ENCODE measurements at regions not wholly inside any gene's neighbourhood (a gene's known extent, or its start where the extent isn't known, plus 50 kb on each side); places are given as distances from the start of the nearest gene placed in this dataset.
A peak's percentile ranks its signal among the peaks of the same experiment; 100 is the strongest.
"Not testable (repeated sequence)": the region's sequence is repeated elsewhere in the genome, so short reads cannot be mapped to it uniquely, and the experiment has no call there.

- H3K36me3 ChIP-seq (ENCODE audit: insufficient read depth, low read length); H3K9ac ChIP-seq (ENCODE audit: low read length); H3K4me1 ChIP-seq (ENCODE audit: insufficient read depth, low read length); H3K27ac ChIP-seq (ENCODE audit: low read depth, low read length); H3K9me3 ChIP-seq (ENCODE audit: low read length); H3K27me3 ChIP-seq (ENCODE audit: control insufficient read depth in 1 of 2, insufficient read depth in 2 of 2, low read length in 2 of 2); H3K4me3 ChIP-seq (ENCODE audit: low read depth in 1 of 2, low read length in 2 of 2): not testable (repeated sequence)
Measured at GRCh38 chr9:97796176-97796575, 56.9 kb upstream of the FOXE1 start.

- H3K4me1 ChIP-seq (ENCODE audit: insufficient read depth, low read length) = no peaks in the 10 kb centered on the region
- H3K27ac ChIP-seq (ENCODE audit: low read depth, low read length) = no peak overlapping the region
- H3K4me3 ChIP-seq (ENCODE audit: low read depth in 1 of 2, low read length in 2 of 2) = no peak overlapping the region
- no peak overlapping the region for H3K9ac ChIP-seq (ENCODE audit: low read length)
- peaks cover 8 to 14% of the 10 kb centered on the region in 2 donors for H3K27me3 ChIP-seq (ENCODE audit: control insufficient read depth in 1 of 2, insufficient read depth in 2 of 2, low read length in 2 of 2)
- no peaks in the 10 kb centered on the region for H3K36me3 ChIP-seq (ENCODE audit: insufficient read depth, low read length)
- no peaks in the 10 kb centered on the region for H3K9me3 ChIP-seq (ENCODE audit: low read length)
Measured at GRCh38 chr9:97801180-97801579, 51.8 kb upstream of the FOXE1 start.

GRCh38 chr9:97802276-97802675 is 50.8 kb upstream of the FOXE1 start:
- no peak overlapping the region for H3K4me3 ChIP-seq (ENCODE audit: low read depth in 1 of 2, low read length in 2 of 2)
- H3K27me3 ChIP-seq (ENCODE audit: control insufficient read depth in 1 of 2, insufficient read depth in 2 of 2, low read length in 2 of 2) = peaks cover 8 to 14% of the 10 kb centered on the region in 2 donors
- H3K9ac ChIP-seq (ENCODE audit: low read length) = no peak overlapping the region
- H3K27ac ChIP-seq (ENCODE audit: low read depth, low read length) = no peak overlapping the region
- no peaks in the 10 kb centered on the region for H3K4me1 ChIP-seq (ENCODE audit: insufficient read depth, low read length)
- no peaks in the 10 kb centered on the region for H3K9me3 ChIP-seq (ENCODE audit: low read length)
- H3K36me3 ChIP-seq (ENCODE audit: insufficient read depth, low read length) = no peaks in the 10 kb centered on the region

GRCh38 chr9:97803167-97804058 is 49.6 kb upstream of the FOXE1 start:
- H3K9ac ChIP-seq (ENCODE audit: low read length) = no peak overlapping the region
- peaks cover 8 to 14% of the 10 kb centered on the region in 2 donors for H3K27me3 ChIP-seq (ENCODE audit: control insufficient read depth in 1 of 2, insufficient read depth in 2 of 2, low read length in 2 of 2)
- no peak overlapping the region for H3K27ac ChIP-seq (ENCODE audit: low read depth, low read length)
- H3K4me1 ChIP-seq (ENCODE audit: insufficient read depth, low read length) = no peaks in the 10 kb centered on the region
- peak overlapping the region in 1 of 2 donors; percentile 21 for H3K4me3 ChIP-seq (ENCODE audit: low read depth in 1 of 2, low read length in 2 of 2)
- no peaks in the 10 kb centered on the region for H3K36me3 ChIP-seq (ENCODE audit: insufficient read depth, low read length)
- H3K9me3 ChIP-seq (ENCODE audit: low read length) = no peaks in the 10 kb centered on the region

All from muscle layer of colon (tissue), 2 donors.